Osteoblast (primary cell): ENCODE measurements at regions not wholly inside any gene's neighbourhood (a gene's known extent, or its start where the extent isn't known, plus 50 kb on each side); places are given as distances from the start of the nearest gene placed in this dataset.

ENCODE experiments used
- DNase-seq: peaks from one replicate; pipeline ENCODE4 v3.0.0; 2011; ENCODE audit warnings: low spot score, mixed read lengths; ENCODE audit not compliant: insufficient read length; ENCODE audit errors: missing footprints
- H2AFZ ChIP-seq: 2 replicates; pipeline ENCODE4 v1.6.0; 2011; ENCODE audit warnings: mild to moderate bottlenecking, low read length
- H3K27ac ChIP-seq: 2 replicates; pipeline ENCODE4 v1.5.1; 2011; ENCODE audit warnings: mild to moderate bottlenecking, low read depth, low read length, moderate library complexity
- H3K27me3 ChIP-seq: 2 replicates; pipeline ENCODE4 v1.6.0; 2012; ENCODE audit warnings: mild to moderate bottlenecking, control low read depth, inconsistent platforms, low read length, moderate library complexity; ENCODE audit not compliant: insufficient read depth
- H3K36me3 ChIP-seq: 2 replicates; pipeline ENCODE4 v1.5.1; 2011; ENCODE audit warnings: mild to moderate bottlenecking, low read length, control low read depth, moderate library complexity; ENCODE audit not compliant: insufficient read depth
- H3K4me1 ChIP-seq: 2 replicates; pipeline ENCODE4 v1.5.1; 2011; ENCODE audit warnings: mild to moderate bottlenecking, low read length, control low read depth, moderate library complexity; ENCODE audit not compliant: insufficient read depth
- H3K4me2 ChIP-seq: 2 replicates; pipeline ENCODE4 v1.6.0; 2011; ENCODE audit warnings: mild to moderate bottlenecking, low read length; ENCODE audit not compliant: insufficient read depth
- H3K4me3 ChIP-seq: fragments of 200-600 bp; sonication (generic); 3 replicates; pipeline ENCODE4 v1.5.1; 2012; ENCODE audit warnings: mild to moderate bottlenecking, low read length, inconsistent platforms; ENCODE audit not compliant: insufficient read depth
- H3K79me2 ChIP-seq: 2 replicates; pipeline ENCODE4 v1.6.0; 2012; ENCODE audit warnings: mild to moderate bottlenecking, low read length, control low read depth, inconsistent platforms; ENCODE audit not compliant: insufficient read depth
- H3K9me3 ChIP-seq: 2 replicates; pipeline ENCODE4 v1.5.1; 2011; ENCODE audit warnings: low read depth, low read length, control low read depth
- H4K20me1 ChIP-seq: 2 replicates; pipeline ENCODE4 v1.6.0; 2012; ENCODE audit warnings: mild to moderate bottlenecking, low read length, control low read depth; ENCODE audit not compliant: insufficient read depth
- TF ChIP-seq, protein P1 (sequence below): IDR thresholded peaks from 2 replicates; pipeline ENCODE4 v1.5.1; 2011; ENCODE audit warnings: mild to moderate bottlenecking, low read depth, low read length, moderate library complexity; ENCODE audit errors: extremely low read depth

DNA sequence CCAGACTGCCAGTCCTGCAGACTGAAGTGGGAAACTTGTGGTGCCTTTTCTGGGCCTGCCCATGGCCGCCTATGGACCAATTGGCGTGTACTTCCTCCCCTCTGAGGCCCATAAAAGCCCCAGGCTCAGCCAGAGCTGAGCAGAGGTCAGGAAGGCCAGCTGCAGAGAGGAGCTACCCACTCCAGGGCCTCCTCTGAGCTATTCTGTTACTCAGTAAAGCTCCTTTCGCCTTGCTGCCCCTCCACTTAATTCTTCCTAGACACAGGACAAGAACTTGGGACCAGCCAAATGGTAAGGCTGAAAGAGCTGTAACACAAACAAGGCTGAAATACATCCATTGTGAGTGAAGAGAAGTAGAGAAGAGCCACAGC lies 106.4 kb downstream of the C9orf50 start:
- no peaks in the 10 kb centered on the region for H3K4me1 ChIP-seq
- H3K9me3 ChIP-seq = peaks cover 28% of the 10 kb centered on the region
- H3K36me3 ChIP-seq = no peaks in the 10 kb centered on the region
- H3K4me2 ChIP-seq = no peak overlapping the region
- no peaks in the 10 kb centered on the region for H3K79me2 ChIP-seq
- TF ChIP-seq, protein P1, sequence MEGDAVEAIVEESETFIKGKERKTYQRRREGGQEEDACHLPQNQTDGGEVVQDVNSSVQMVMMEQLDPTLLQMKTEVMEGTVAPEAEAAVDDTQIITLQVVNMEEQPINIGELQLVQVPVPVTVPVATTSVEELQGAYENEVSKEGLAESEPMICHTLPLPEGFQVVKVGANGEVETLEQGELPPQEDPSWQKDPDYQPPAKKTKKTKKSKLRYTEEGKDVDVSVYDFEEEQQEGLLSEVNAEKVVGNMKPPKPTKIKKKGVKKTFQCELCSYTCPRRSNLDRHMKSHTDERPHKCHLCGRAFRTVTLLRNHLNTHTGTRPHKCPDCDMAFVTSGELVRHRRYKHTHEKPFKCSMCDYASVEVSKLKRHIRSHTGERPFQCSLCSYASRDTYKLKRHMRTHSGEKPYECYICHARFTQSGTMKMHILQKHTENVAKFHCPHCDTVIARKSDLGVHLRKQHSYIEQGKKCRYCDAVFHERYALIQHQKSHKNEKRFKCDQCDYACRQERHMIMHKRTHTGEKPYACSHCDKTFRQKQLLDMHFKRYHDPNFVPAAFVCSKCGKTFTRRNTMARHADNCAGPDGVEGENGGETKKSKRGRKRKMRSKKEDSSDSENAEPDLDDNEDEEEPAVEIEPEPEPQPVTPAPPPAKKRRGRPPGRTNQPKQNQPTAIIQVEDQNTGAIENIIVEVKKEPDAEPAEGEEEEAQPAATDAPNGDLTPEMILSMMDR = no peak
- H4K20me1 ChIP-seq = no peaks in the 10 kb centered on the region
- no peak overlapping the region for H2AFZ ChIP-seq
- no peaks in the 10 kb centered on the region for H3K27me3 ChIP-seq
- no peak overlapping the region for H3K4me3 ChIP-seq
- no peak overlapping the region for H3K27ac ChIP-seq
- DNase-seq = no peak

DNA sequence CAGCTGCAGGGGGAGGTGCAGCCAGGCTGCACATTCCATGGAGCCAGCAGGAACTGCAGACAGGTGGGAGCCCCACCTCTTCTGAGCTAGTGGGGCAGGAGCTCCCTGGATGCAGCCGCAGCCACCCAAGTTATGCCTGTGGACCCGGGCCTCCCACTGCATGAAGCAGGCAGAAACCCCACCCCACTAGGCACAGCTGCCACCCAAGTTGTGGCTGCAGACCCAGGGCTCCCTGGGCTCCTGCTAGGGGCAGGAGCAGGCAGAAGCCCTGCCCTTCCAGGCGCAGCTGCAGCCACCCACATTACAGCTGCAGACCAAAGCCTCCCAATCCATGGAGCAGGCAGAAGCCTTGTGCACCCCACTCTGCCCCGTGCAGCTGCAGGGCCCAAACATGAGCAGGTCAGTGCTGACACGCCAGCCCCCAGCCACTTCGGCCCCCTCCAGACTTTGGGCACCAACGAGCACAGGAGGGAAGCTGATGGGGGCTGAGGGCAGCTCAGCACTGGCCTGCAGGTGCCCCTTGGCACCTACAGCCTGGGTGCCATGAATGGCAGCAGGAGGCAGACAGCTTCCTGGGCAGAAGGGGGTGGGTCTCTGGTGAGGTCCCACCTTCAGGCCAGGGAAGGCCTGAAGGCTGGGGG lies 106.9 kb downstream of the C9orf50 start:
- TF ChIP-seq, protein P1 = no peak
- no peak overlapping the region for H3K4me2 ChIP-seq
- no peaks in the 10 kb centered on the region for H3K36me3 ChIP-seq
- no peak for DNase-seq
- no peak overlapping the region for H3K4me3 ChIP-seq
- H3K79me2 ChIP-seq = no peaks in the 10 kb centered on the region
- H4K20me1 ChIP-seq = no peaks in the 10 kb centered on the region
- no peak overlapping the region for H3K27ac ChIP-seq
- H2AFZ ChIP-seq = no peak overlapping the region
- H3K27me3 ChIP-seq = no peaks in the 10 kb centered on the region
- H3K9me3 ChIP-seq = peaks cover 28% of the 10 kb centered on the region
- H3K4me1 ChIP-seq = peaks cover 4% of the 10 kb centered on the region

DNA sequence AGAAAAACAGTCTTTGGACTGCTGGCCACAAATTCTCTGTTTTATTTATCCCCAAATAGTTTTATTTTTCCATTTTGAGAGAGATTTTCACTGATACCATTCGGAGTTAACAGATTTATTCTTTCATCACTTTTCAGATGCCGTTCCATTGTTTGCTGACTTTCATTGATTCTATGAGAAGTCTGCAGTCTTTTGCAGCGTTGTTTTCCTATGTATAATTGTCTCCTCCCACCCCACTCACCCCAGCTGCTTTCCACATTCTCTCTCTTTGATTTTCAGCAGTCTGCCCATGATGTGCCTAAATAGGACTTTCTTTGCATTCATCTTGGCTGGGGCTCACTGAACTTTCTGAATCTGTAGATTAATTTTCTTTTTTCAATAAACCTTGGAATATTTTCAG lies 107.6 kb downstream of the C9orf50 start:
- TF ChIP-seq, protein P1 = no peak
- H3K4me2 ChIP-seq = no peak overlapping the region

DNA sequence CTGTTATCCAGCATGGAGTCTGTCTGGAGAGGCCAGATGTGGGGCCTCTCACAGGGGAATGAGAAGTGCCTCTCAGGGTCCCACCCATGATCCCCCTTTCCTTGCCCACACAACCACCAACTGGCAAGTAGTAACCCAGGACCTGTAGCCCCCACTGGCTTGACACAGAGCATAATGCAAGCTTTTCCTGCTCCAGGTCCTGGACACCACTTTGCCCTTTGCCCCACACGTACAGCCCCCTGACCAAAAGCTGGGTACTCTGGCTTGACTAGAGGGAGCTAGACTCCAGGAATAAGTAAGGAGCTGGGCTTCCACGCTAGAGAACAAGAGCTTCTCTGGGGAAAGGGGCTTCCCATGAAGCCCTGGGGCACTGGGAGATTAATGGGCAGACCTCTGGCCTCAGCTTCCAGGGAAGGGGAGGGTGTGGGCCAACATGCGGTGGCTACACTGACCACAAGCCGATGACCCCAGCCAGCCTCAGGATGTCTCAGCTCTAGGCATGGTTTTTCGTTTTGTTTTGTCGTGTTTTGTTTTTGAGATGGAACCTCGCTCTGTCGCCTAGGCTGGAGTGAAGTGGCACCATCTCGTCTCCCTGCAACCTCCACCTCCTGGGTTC lies 109.5 kb downstream of the C9orf50 start:
- Histone ChIP-seq H3K4me2 (no peak overlapping the region), H3K27me3 (no peaks in the 10 kb centered on the region), H3K4me3 (no peak overlapping the region), H3K9me3 (peaks cover 28% of the 10 kb centered on the region), H4K20me1 (no peaks in the 10 kb centered on the region), H3K4me1 (peaks cover 12% of the 10 kb centered on the region), H3K27ac (no peak overlapping the region), H2AFZ (no peak overlapping the region), H3K79me2 (no peaks in the 10 kb centered on the region), H3K36me3 (no peaks in the 10 kb centered on the region)
- TF ChIP-seq, protein P1 = no peak
- no peak for DNase-seq

More for the DNA sequence above, 107.6 kb downstream of the C9orf50 start:
- Histone ChIP-seq H3K27me3 (no peaks in the 10 kb centered on the region), H3K4me3 (no peak overlapping the region), H3K36me3 (no peaks in the 10 kb centered on the region), H4K20me1 (no peaks in the 10 kb centered on the region), H3K79me2 (no peaks in the 10 kb centered on the region), H3K9me3 (peaks cover 28% of the 10 kb centered on the region), H2AFZ (no peak overlapping the region), H3K4me1 (peaks cover 6% of the 10 kb centered on the region), H3K27ac (no peak overlapping the region)
- no peak for DNase-seq
